H1 (cell line): ENCODE measurements at regions not wholly inside any gene's neighbourhood (a gene's known extent, or its start where the extent isn't known, plus 50 kb on each side); places are given as distances from the start of the nearest gene placed in this dataset.

Source experiments
- FOSL1 ChIP-seq: IDR thresholded peaks from 2 replicates; pipeline ENCODE4 v1.6.1; 2011; ENCODE audit warnings: mild to moderate bottlenecking, low read depth, low read length, moderate library complexity; ENCODE audit not compliant: insufficient read depth
- KDM5A ChIP-seq: fragments of 200-600 bp; IDR thresholded peaks from 2 replicates; pipeline ENCODE4 v1.7.1; 2012; ENCODE audit warnings: mild to moderate bottlenecking, low read length, inconsistent platforms, mixed read lengths
- POLR2A ChIP-seq, 2 experiments: IDR thresholded peaks; 1 replicate in 1 of 2; 2 replicates in 1 of 2; pipeline ENCODE4 v1.6.1; 2011; ENCODE audit warnings: low read depth in 2 of 2, low read length in 2 of 2, mild to moderate bottlenecking in 2 of 2; ENCODE audit errors: control extremely low read depth in 1 of 2
- POLR2AphosphoS5 ChIP-seq: IDR thresholded peaks from 2 replicates; pipeline ENCODE4 v1.6.1; 2011; ENCODE audit warnings: low read depth, low read length
- RAD21 ChIP-seq, 2 experiments: IDR thresholded peaks in 1 of 2; conservative IDR thresholded peaks in 1 of 2; 2 replicates each; pipeline ENCODE4 v1.6.1; 2011; ENCODE audit warnings: low read depth in 2 of 2, low read length in 2 of 2, improper control_type of control experiment in 1 of 2, inconsistent platforms in 1 of 2, mild to moderate bottlenecking in 1 of 2, moderate library complexity in 1 of 2
- SIX5 ChIP-seq: IDR thresholded peaks from 2 replicates; pipeline ENCODE4 v1.6.1; 2011; ENCODE audit warnings: mild to moderate bottlenecking, low read depth, low read length
- ZNF274 ChIP-seq: IDR thresholded peaks from 2 replicates; pipeline ENCODE4 v1.7.0; 2012; ENCODE audit warnings: low read length, borderline replicate concordance; ENCODE audit errors: extremely low read depth
- TF ChIP-seq, protein P1 (sequence below): fragments of 300-600 bp; sonication (generic); IDR thresholded peaks from 2 replicates; pipeline ENCODE4 v1.7.1; 2012; ENCODE audit warnings: low read length, moderate library complexity, mild to moderate bottlenecking, inconsistent platforms; ENCODE audit not compliant: insufficient replicate concordance

GRCh38 chr2:19226386-19226785 is 132.0 kb downstream of the OSR1 start (continued):
- TF ChIP-seq, protein P1, sequence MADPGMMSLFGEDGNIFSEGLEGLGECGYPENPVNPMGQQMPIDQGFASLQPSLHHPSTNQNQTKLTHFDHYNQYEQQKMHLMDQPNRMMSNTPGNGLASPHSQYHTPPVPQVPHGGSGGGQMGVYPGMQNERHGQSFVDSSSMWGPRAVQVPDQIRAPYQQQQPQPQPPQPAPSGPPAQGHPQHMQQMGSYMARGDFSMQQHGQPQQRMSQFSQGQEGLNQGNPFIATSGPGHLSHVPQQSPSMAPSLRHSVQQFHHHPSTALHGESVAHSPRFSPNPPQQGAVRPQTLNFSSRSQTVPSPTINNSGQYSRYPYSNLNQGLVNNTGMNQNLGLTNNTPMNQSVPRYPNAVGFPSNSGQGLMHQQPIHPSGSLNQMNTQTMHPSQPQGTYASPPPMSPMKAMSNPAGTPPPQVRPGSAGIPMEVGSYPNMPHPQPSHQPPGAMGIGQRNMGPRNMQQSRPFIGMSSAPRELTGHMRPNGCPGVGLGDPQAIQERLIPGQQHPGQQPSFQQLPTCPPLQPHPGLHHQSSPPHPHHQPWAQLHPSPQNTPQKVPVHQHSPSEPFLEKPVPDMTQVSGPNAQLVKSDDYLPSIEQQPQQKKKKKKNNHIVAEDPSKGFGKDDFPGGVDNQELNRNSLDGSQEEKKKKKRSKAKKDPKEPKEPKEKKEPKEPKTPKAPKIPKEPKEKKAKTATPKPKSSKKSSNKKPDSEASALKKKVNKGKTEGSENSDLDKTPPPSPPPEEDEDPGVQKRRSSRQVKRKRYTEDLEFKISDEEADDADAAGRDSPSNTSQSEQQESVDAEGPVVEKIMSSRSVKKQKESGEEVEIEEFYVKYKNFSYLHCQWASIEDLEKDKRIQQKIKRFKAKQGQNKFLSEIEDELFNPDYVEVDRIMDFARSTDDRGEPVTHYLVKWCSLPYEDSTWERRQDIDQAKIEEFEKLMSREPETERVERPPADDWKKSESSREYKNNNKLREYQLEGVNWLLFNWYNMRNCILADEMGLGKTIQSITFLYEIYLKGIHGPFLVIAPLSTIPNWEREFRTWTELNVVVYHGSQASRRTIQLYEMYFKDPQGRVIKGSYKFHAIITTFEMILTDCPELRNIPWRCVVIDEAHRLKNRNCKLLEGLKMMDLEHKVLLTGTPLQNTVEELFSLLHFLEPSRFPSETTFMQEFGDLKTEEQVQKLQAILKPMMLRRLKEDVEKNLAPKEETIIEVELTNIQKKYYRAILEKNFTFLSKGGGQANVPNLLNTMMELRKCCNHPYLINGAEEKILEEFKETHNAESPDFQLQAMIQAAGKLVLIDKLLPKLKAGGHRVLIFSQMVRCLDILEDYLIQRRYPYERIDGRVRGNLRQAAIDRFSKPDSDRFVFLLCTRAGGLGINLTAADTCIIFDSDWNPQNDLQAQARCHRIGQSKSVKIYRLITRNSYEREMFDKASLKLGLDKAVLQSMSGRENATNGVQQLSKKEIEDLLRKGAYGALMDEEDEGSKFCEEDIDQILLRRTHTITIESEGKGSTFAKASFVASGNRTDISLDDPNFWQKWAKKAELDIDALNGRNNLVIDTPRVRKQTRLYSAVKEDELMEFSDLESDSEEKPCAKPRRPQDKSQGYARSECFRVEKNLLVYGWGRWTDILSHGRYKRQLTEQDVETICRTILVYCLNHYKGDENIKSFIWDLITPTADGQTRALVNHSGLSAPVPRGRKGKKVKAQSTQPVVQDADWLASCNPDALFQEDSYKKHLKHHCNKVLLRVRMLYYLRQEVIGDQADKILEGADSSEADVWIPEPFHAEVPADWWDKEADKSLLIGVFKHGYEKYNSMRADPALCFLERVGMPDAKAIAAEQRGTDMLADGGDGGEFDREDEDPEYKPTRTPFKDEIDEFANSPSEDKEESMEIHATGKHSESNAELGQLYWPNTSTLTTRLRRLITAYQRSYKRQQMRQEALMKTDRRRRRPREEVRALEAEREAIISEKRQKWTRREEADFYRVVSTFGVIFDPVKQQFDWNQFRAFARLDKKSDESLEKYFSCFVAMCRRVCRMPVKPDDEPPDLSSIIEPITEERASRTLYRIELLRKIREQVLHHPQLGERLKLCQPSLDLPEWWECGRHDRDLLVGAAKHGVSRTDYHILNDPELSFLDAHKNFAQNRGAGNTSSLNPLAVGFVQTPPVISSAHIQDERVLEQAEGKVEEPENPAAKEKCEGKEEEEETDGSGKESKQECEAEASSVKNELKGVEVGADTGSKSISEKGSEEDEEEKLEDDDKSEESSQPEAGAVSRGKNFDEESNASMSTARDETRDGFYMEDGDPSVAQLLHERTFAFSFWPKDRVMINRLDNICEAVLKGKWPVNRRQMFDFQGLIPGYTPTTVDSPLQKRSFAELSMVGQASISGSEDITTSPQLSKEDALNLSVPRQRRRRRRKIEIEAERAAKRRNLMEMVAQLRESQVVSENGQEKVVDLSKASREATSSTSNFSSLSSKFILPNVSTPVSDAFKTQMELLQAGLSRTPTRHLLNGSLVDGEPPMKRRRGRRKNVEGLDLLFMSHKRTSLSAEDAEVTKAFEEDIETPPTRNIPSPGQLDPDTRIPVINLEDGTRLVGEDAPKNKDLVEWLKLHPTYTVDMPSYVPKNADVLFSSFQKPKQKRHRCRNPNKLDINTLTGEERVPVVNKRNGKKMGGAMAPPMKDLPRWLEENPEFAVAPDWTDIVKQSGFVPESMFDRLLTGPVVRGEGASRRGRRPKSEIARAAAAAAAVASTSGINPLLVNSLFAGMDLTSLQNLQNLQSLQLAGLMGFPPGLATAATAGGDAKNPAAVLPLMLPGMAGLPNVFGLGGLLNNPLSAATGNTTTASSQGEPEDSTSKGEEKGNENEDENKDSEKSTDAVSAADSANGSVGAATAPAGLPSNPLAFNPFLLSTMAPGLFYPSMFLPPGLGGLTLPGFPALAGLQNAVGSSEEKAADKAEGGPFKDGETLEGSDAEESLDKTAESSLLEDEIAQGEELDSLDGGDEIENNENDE = no peak
- TF ChIP-seq SIX5 (no peak), RAD21 (IDR thresholded peaks at IDR 0.05 in 1 of 2, conservative IDR thresholded peaks at IDR 0.05 in 1 of 2; ENCODE audit: low read depth in 2 of 2, low read length in 2 of 2) (no peak), KDM5A (no peak), FOSL1 (no peak), POLR2AphosphoS5 (no peak), ZNF274 (no peak), POLR2A (IDR thresholded peaks at IDR 0.05; ENCODE audit: control extremely low read depth in 1 of 2, low read depth in 2 of 2, low read length in 2 of 2) (no peak)
